Gastrocnemius medialis (tissue), 4 donors: ENCODE measurements at regions not wholly inside any gene's neighbourhood (a gene's known extent, or its start where the extent isn't known, plus 50 kb on each side); places are given as distances from the start of the nearest gene placed in this dataset.
A peak's percentile ranks its signal among the peaks of the same experiment; 100 is the strongest.
"Not testable (repeated sequence)": the region's sequence is repeated elsewhere in the genome, so short reads cannot be mapped to it uniquely, and the experiment has no call there.

Source experiments
- ATAC-seq, 2 donors: fragments of 150-250 bp; one replicate each; pipeline ENCODE4 v1.9.1; 2016
- DNase-seq, 2 donors: peaks; one replicate each; pipeline ENCODE4 v3.0.0-alpha.2; 2019
- H3K27ac ChIP-seq, 4 donors: fragments of 200-600 bp; sonication (generic); 1 replicate in 1 of 4; 2 replicates in 3 of 4; pipeline ENCODE4 v1.5.1; 2016 to 2018; ENCODE audit warnings: mild to moderate bottlenecking in 2 of 4, moderate library complexity in 1 of 4
- H3K27me3 ChIP-seq, 3 donors: fragments of 200-600 bp; sonication (generic) in 2 of 3; 1 replicate in 1 of 3; 2 replicates in 2 of 3; pipeline versions ENCODE4 v1.5.1 to v1.6.0; 2016 to 2019; ENCODE audit warnings: mild to moderate bottlenecking in 1 of 3, moderate library complexity in 1 of 3
- H3K36me3 ChIP-seq, 2 donors: fragments of 200-600 bp; sonication (generic) in 1 of 2; one replicate each; pipeline ENCODE4 v1.5.1; 2017 to 2018
- H3K4me1 ChIP-seq, 2 donors: fragments of 200-600 bp; sonication (generic) in 1 of 2; one replicate each; pipeline ENCODE4 v1.5.1; 2016 to 2017; ENCODE audit warnings: mild to moderate bottlenecking in 2 of 2
- H3K4me3 ChIP-seq, 4 donors: fragments of 200-600 bp; sonication (generic) in 3 of 4; 1 replicate in 1 of 4; 2 replicates in 3 of 4; pipeline ENCODE4 v1.5.1; 2016 to 2019; ENCODE audit warnings: mild to moderate bottlenecking in 2 of 4
- H3K9me3 ChIP-seq, 3 donors: fragments of 200-600 bp; sonication (generic) in 2 of 3; 1 replicate in 1 of 3; 2 replicates in 2 of 3; pipeline ENCODE4 v1.5.1; 2016 to 2019
- POLR2A ChIP-seq, 2 donors: fragments of 450-650 bp; IDR thresholded peaks; one replicate each; pipeline ENCODE4 v1.6.1; 2017; ENCODE audit warnings: antibody characterized with exemption in 2 of 2, mild to moderate bottlenecking in 2 of 2, moderate library complexity in 2 of 2
- in situ Hi-C, 4 donors: fragments of 200-750 bp; cut with MboI; loops; one replicate each; pipeline versions ENCODE4 v1.15.0 to v1.8.0; 2017; ENCODE audit warnings: low sequenced_read_pairs in 4 of 4
- intact Hi-C: fragments of 100-400 bp; cut with DNase I; formaldehyde crosslinking; loops from one replicate; pipeline ENCODE4 v1.15.1; 2023; ENCODE audit warnings: low total_unique reads
- TF ChIP-seq, protein P1 (sequence below), 5 experiments: fragments of 450-650 bp in 3 of 5; fragments of 200-600 bp in 2 of 5; sonication (generic) in 2 of 5; IDR thresholded peaks in 4 of 5; conservative IDR thresholded peaks in 1 of 5; 1 replicate in 4 of 5; 2 replicates in 1 of 5; pipeline ENCODE4 v1.5.1; 2016 to 2019; ENCODE audit warnings: antibody characterized with exemption in 5 of 5, mild to moderate bottlenecking in 3 of 5, moderate library complexity in 3 of 5

DNA sequence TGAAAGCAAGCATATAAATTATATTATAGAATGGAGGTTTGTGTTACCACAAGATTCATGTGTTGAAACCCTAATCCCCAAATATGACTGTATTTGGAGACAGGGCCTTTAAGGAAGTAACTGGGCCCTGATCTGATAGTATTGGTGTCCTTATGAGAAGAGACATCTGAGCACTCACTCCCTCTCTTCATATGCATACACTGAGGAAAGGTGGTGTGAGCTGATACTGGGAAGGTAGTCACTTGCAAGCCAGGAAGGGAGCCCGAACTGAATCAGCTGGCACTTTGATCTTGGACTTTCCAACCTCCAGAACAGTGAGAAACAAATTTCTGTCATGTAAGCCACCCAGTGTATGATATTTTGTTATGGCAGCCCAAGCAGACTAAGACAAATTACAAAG is 66.9 kb upstream of the RHOBTB1 start:
- TF ChIP-seq, protein P1, sequence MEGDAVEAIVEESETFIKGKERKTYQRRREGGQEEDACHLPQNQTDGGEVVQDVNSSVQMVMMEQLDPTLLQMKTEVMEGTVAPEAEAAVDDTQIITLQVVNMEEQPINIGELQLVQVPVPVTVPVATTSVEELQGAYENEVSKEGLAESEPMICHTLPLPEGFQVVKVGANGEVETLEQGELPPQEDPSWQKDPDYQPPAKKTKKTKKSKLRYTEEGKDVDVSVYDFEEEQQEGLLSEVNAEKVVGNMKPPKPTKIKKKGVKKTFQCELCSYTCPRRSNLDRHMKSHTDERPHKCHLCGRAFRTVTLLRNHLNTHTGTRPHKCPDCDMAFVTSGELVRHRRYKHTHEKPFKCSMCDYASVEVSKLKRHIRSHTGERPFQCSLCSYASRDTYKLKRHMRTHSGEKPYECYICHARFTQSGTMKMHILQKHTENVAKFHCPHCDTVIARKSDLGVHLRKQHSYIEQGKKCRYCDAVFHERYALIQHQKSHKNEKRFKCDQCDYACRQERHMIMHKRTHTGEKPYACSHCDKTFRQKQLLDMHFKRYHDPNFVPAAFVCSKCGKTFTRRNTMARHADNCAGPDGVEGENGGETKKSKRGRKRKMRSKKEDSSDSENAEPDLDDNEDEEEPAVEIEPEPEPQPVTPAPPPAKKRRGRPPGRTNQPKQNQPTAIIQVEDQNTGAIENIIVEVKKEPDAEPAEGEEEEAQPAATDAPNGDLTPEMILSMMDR (IDR thresholded peaks at IDR 0.05 in 4 of 5, conservative IDR thresholded peaks at IDR 0.05 in 1 of 5) = no peak
- no peak for TF ChIP-seq POLR2A (IDR thresholded peaks at IDR 0.05)
- intact Hi-C loops (no loop called here), in situ Hi-C loops (no loop called here)
- H3K36me3 ChIP-seq = no peaks in the 10 kb centered on the region
- H3K4me1 ChIP-seq = no peaks in the 10 kb centered on the region
- DNase-seq = no peak
- H3K9me3 ChIP-seq = no peaks in the 10 kb centered on the region
- ATAC-seq = no peak
- no peak overlapping the region for H3K27ac ChIP-seq
- no peaks in the 10 kb centered on the region for H3K27me3 ChIP-seq
- no peak overlapping the region for H3K4me3 ChIP-seq

DNA sequence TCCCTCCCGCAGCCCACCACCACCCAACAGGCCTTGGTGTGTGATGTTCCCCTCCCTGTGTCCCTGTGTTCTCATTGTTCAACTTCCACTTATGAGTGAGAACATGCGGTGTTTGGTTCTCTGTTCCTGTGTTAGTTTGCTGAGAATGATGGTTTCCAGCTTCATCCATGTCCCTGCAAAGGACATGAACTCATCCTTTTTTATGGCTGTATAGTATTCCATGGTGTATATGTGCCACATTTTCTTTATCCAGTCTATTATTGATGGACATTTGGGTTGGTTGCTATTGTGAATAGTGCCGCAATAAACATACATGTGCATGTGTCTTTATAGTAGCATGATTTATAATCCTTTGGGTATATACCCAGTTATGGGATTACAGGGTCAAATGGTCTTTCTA is 59.1 kb upstream of the RHOBTB1 start:
- H3K27me3 ChIP-seq = peaks cover 0 to 31% (median 15%) of the 10 kb centered on the region in 3 donors
- DNase-seq, H3K9me3 ChIP-seq, H3K36me3 ChIP-seq, H3K4me3 ChIP-seq, intact Hi-C loops, in situ Hi-C loops, ATAC-seq, H3K4me1 ChIP-seq, H3K27ac ChIP-seq: not testable (repeated sequence)

DNA sequence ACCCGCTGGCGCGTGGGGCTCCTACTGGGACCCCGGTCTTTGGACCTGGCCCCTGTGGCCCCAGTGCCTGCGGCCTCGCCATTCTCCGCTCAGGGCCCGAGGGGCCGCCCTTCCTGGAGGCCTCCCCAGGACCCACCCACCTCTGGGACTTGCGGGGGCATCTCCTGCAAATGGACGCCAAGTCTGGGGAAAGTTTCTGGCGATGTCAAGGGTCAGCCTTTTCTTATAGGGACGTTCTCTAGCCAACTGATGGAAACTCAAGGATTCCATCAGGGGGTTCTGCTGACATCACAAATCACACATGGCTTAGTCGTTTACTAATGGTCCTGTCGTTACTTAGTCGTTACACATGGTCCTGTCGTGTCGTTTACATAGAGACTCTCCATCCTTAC is 57.7 kb upstream of the RHOBTB1 start:
- H3K9me3 ChIP-seq = no peaks in the 10 kb centered on the region
- no peaks in the 10 kb centered on the region for H3K4me1 ChIP-seq
- H3K4me3 ChIP-seq = peak overlapping the region; percentile 20 to 48 (median 41)
- intact Hi-C loops = no loop called here
- ATAC-seq (no peak), DNase-seq (no peak)
- in situ Hi-C loops = no loop called here
- no peak overlapping the region for H3K27ac ChIP-seq
- H3K27me3 ChIP-seq = peaks cover 0 to 31% (median 15%) of the 10 kb centered on the region in 3 donors
- no peaks in the 10 kb centered on the region for H3K36me3 ChIP-seq
- TF ChIP-seq, protein P1 (IDR thresholded peaks at IDR 0.05 in 4 of 5, conservative IDR thresholded peaks at IDR 0.05 in 1 of 5) = no peak
- no peak for TF ChIP-seq POLR2A (IDR thresholded peaks at IDR 0.05)

DNA sequence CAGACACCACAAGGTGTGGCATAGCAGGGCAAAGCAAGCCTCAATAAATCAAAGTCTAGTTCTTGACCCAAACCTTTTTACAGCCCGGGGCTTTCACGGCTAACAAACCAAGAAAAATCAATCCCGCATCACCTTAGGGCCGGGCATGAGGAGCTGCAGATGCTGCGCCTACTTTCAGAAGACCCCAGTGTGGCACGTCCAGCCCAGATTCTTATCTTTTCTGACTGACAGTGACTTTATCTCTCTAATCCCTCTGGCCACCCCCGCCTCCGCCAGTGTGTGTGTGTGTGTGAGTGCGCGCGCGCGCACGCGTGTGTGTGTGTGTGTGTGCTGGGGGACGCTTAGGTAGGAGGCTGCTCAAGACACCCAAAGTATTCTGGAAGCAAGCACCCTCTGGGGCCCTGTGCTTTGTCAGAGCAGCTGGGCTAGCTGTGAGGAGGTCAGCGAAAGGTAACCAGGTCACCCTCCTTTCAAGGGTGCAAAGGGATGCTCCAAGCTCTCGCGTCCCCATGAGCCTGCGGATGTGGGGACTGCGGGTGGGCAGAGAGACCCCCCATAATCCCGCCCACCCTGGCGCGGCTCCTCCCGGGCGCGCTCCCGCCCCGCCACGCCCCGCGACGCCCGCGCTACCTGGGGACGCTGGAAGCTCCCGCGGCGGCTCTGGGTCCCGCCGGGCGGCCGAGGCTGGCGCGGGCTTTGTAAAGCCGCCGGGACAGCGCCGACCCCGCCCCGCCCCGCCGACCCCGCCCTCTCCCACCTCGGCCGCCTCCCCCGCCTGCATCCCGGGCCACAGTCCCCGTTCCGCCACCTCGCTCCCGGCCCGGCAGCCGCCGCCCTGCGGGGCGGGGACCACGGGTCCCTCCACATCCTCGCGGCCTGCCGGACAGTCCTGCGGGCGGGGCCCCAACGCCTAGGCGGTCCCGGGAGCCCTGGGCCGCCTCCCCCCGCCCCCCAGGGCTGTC is 57.1 kb upstream of the RHOBTB1 start:
- peaks cover 0 to 31% (median 15%) of the 10 kb centered on the region in 3 donors for H3K27me3 ChIP-seq
- H3K27ac ChIP-seq = no peak overlapping the region
- no peak for TF ChIP-seq POLR2A (IDR thresholded peaks at IDR 0.05)
- TF ChIP-seq, protein P1 (IDR thresholded peaks at IDR 0.05 in 4 of 5, conservative IDR thresholded peaks at IDR 0.05 in 1 of 5) = no peak
- ATAC-seq = no peak
- intact Hi-C loops (no loop called here), in situ Hi-C loops (no loop called here)
- no peaks in the 10 kb centered on the region for H3K9me3 ChIP-seq
- no peaks in the 10 kb centered on the region for H3K36me3 ChIP-seq
- no peaks in the 10 kb centered on the region for H3K4me1 ChIP-seq
- H3K4me3 ChIP-seq = peak overlapping the region; percentile 20 to 48 (median 41)
- no peak for DNase-seq

DNA sequence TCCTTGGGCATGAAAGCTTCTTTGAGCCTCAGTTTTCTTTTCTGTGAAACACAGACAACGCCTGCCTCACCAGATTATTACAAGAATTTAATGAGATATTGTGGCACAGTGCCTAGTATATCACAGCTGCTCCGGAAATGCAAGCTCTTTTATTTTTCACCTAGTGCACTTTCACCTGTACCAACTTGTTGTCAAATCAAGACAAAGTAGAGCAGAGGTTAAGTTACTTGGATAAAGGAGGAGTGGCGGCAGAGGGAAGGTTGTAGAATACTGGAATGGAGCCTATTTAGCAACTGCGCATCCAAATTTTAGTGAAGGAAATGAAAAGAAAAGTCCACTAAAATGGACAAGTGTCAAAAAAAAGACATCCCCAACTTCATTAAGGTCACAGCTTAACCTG is 54.9 kb upstream of the RHOBTB1 start:
- intact Hi-C loops = no loop called here
- ATAC-seq = no peak
- H3K4me3 ChIP-seq = no peak overlapping the region
- H3K27me3 ChIP-seq = peaks cover 0 to 31% (median 15%) of the 10 kb centered on the region in 3 donors
- in situ Hi-C loops = loop anchor here in 1 of 4 donors (25.0 kb wide), 1 partner anchor 288 kb away; no protein-coding TSS in a partner anchor
- no peaks in the 10 kb centered on the region for H3K4me1 ChIP-seq
- no peak overlapping the region for H3K27ac ChIP-seq
- DNase-seq = no peak
- TF ChIP-seq, protein P1 (IDR thresholded peaks at IDR 0.05 in 4 of 5, conservative IDR thresholded peaks at IDR 0.05 in 1 of 5) = no peak
- no peak for TF ChIP-seq POLR2A (IDR thresholded peaks at IDR 0.05)
- no peaks in the 10 kb centered on the region for H3K36me3 ChIP-seq
- no peaks in the 10 kb centered on the region for H3K9me3 ChIP-seq
